ENCODE measurements at regions not wholly inside any gene's neighbourhood (a gene's known extent, or its start where the extent isn't known, plus 50 kb on each side); places are given as distances from the start of the nearest gene placed in this dataset.

GRCh38 chr3:118347396-118348168, 687.1 kb downstream of the IGSF11 start:
- Histone ChIP-seq H3K4me2 (ENCODE audit: insufficient read depth in 1 of 2, low read depth in 2 of 2, low read length in 2 of 2) (no peak overlapping the region), H3K4ac (replicated peaks; ENCODE audit: insufficient read length, low read depth, low read length) (no peak overlapping the region), H3K79me1 (ENCODE audit: low read depth, low read length) (no peaks in the 10 kb centered on the region), H4K20me1 (replicated peaks in 1 of 2; ENCODE audit: control insufficient read depth in 1 of 2, insufficient read depth in 2 of 2, low read length in 2 of 2) (no peaks in the 10 kb centered on the region), H3K9ac (replicated peaks in 1 of 4; ENCODE audit: extremely low read depth in 1 of 4, low read depth in 3 of 4, low read length in 3 of 4) (no peak overlapping the region), H3K9me3 (ENCODE audit: insufficient read depth in 2 of 2, low read depth in 1 of 2, low read length in 1 of 2) (no peaks in the 10 kb centered on the region; a peak in 2 of 4 replicates), H2AFZ (ENCODE audit: low read length) (0 out of 2 replicates have a peak overlapping the region, but pooled peaks have one; percentile 22), H3K79me2 (ENCODE audit: control insufficient read depth in 1 of 2, insufficient read depth in 2 of 2, low read length in 2 of 2) (no peaks in the 10 kb centered on the region), H3K27me3 (replicated peaks in 1 of 4; ENCODE audit: control insufficient read depth in 3 of 4, extremely low read depth in 1 of 4, insufficient read depth in 3 of 4, low read length in 3 of 4) (no peaks in the 10 kb centered on the region), H2BK5ac (ENCODE audit: low read depth, low read length) (no peak overlapping the region), H3K56ac (replicated peaks; ENCODE audit: insufficient read length, low read depth, low read length) (no peak overlapping the region), H2BK15ac (ENCODE audit: low read length) (no peak overlapping the region), H2AK5ac (ENCODE audit: low read depth, low read length) (no peak overlapping the region), H4K8ac (ENCODE audit: extremely low read depth, insufficient read depth, low read length) (no peak overlapping the region), H3K14ac (ENCODE audit: insufficient read length) (no peak overlapping the region), H3K4me1 (replicated peaks in 1 of 4; ENCODE audit: control insufficient read depth in 3 of 4, insufficient read depth in 4 of 4, low read length in 3 of 4) (no peaks in the 10 kb centered on the region), H3K27ac (ENCODE audit: low read depth, low read length) (no peak overlapping the region), H3K4me3 (ENCODE audit: extremely low read depth in 1 of 4, insufficient read depth in 2 of 4, low read depth in 3 of 4, low read length in 4 of 4) (no peak overlapping the region), H3K23ac (ENCODE audit: insufficient read length) (no peak overlapping the region), H3K23me2 (ENCODE audit: low read depth, low read length) (no peaks in the 10 kb centered on the region), H2BK20ac (ENCODE audit: low read length) (no peak overlapping the region), H2BK120ac (replicated peaks; ENCODE audit: low read depth, low read length) (no peak overlapping the region), H2BK12ac (ENCODE audit: low read depth, low read length) (no peak overlapping the region), H3K36me3 (ENCODE audit: control insufficient read depth in 2 of 4, insufficient read depth in 4 of 4, low read length in 3 of 4) (no peaks in the 10 kb centered on the region), H4K5ac (ENCODE audit: insufficient read length, low read depth, low read length) (no peak overlapping the region), H3K18ac (ENCODE audit: extremely low read depth, low read length) (no peak overlapping the region), H4K91ac (replicated peaks; ENCODE audit: insufficient read length, low read length) (no peak overlapping the region)
- CTCF ChIA-PET (ENCODE audit: partially characterized antibody): no interaction called here
- FAIRE-seq (peak; percentile 19), DNase-seq (ENCODE audit: low read depth in 1 of 2, low spot score in 2 of 2) (no peak)
- POLR2A ChIA-PET (ENCODE audit: partially characterized antibody): interaction anchor here (0.6 kb wide), 1 partner anchor 94 kb away, joined by 4 read pairs; no protein-coding TSS in a partner anchor
- TF ChIP-seq CBX8 (IDR thresholded peaks at IDR 0.05; ENCODE audit: borderline replicate concordance, low read depth, low read length): no peak
- TF ChIP-seq E2F6 (IDR thresholded peaks at IDR 0.05): no peak
- TF ChIP-seq RFX5 (IDR thresholded peaks at IDR 0.05; ENCODE audit: borderline replicate concordance, low read depth, low read length): no peak
- TF ChIP-seq KDM4A (IDR thresholded peaks at IDR 0.05; ENCODE audit: low read depth, low read length, severe bottlenecking): no peak
- TF ChIP-seq POU5F1 (IDR thresholded peaks at IDR 0.05; ENCODE audit: low read depth, low read length): no peak
- no peak for TF ChIP-seq ATF2 (IDR thresholded peaks at IDR 0.05; ENCODE audit: low read length)
- TF ChIP-seq HDAC2 (IDR thresholded peaks at IDR 0.05; ENCODE audit: borderline replicate concordance in 1 of 2, low read depth in 2 of 2, low read length in 2 of 2): no peak
- no peak for TF ChIP-seq SUZ12 (IDR thresholded peaks at IDR 0.05; ENCODE audit: low read length)
- TF ChIP-seq RNF2 (IDR thresholded peaks at IDR 0.05; ENCODE audit: borderline replicate concordance, low read depth, low read length, missing control alignments, poor library complexity, severe bottlenecking): no peak
- no peak for TF ChIP-seq YY1 (IDR thresholded peaks at IDR 0.05; ENCODE audit: low read depth, low read length)
- TF ChIP-seq JUN (IDR thresholded peaks at IDR 0.05; ENCODE audit: low read depth, low read length): no peak
